ENCODE measurements at regions not wholly inside any gene's neighbourhood (a gene's known extent, or its start where the extent isn't known, plus 50 kb on each side); places are given as distances from the start of the nearest gene placed in this dataset.

DNA sequence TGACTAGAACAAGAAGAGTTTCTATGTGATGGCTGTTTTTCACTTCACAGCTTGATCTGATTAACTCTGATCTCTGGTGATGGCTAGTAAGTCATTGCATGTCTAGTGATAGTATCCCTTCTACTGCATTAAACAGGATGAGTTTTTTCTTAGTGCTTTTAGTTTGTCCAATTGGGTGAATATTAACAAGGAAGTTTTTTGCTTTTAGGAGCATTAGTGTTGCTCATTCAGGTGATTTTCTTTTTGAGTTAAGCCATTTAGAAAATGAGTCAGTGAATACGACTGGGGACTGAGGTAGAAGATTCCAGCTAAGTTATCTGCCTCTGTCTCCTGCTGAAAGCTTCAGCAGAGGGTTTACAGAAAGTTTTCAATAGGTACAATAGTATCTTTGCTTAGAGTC, 306.7 kb downstream of the PIK3C3 start:
- DNase-seq (ENCODE audit: low read depth), result no peak

GRCh38 chr18:42264497-42264896, 309.5 kb downstream of the PIK3C3 start:
- DNase-seq (ENCODE audit: low read depth), result no peak

- DNase-seq (ENCODE audit: low read depth), result no peak
These were observed 313.2 kb downstream of the PIK3C3 start for GRCh38 chr18:42268186-42268725.

- no peak for DNase-seq (ENCODE audit: low read depth)
These were observed 313.8 kb downstream of the PIK3C3 start for GRCh38 chr18:42268798-42269197.

- no peak for DNase-seq (ENCODE audit: low read depth)
These were observed 316.8 kb downstream of the PIK3C3 start for GRCh38 chr18:42271647-42272414.

DNA sequence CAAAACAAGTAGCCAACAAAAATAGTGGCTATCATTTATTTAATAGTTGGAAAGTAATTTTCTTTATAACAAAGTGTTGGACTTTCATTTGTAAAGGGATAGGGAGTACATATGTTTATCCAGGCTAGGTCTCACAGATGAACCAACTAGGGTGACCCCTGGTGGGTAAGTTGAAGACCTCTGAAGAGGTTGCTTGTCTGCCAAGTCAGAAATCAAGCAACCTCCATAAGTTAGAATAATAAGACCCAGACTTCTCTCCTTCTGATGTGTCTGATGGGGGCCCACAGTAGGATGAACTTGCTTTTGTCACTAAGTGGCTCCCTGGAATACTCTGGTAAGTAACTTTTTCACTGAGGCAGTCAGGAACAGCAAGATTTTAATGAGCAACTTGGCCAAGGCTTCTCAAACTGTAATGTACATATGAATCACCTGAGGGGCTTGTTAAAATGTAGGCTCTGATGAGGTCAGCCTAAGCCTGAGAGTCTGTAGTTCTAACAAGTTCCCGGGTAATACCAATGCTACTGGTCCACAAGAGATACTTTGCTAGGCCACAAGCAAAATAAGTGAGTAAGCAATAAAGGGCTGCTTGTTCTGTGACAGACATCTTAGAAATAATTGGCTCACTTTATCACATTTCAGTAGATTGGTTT, 319.6 kb downstream of the PIK3C3 start:
- peak; percentile 58 for DNase-seq (ENCODE audit: low read depth)

- DNase-seq (ENCODE audit: low read depth), result no peak
These were observed 320.1 kb downstream of the PIK3C3 start for GRCh38 chr18:42275138-42275535.

- DNase-seq (ENCODE audit: low read depth), result no peak
These were observed 321.1 kb downstream of the PIK3C3 start for GRCh38 chr18:42275949-42276730.

GRCh38 chr18:42281124-42281523, 326.1 kb downstream of the PIK3C3 start:
- no peak for DNase-seq (ENCODE audit: low read depth)

DNA sequence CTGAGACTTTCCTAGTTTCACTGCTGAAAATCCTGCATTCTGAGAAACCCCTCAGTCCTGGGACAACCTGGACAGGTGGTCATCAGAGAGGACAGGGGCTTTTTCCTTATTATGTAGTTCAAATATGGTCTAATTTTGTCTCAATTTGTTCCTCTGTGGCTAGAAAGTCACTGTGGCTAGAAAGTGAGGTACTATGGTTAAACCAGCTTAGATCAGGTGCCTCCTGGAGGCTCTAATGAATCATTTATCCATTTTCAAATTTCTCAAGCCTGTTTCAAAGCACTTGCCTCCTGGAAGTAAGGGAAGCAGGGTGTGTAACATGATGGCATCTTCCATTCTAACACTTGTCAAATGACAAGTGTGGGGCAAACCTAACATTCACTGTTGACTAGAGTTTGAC, 326.8 kb downstream of the PIK3C3 start:
- no peak for DNase-seq (ENCODE audit: low read depth)

DNA sequence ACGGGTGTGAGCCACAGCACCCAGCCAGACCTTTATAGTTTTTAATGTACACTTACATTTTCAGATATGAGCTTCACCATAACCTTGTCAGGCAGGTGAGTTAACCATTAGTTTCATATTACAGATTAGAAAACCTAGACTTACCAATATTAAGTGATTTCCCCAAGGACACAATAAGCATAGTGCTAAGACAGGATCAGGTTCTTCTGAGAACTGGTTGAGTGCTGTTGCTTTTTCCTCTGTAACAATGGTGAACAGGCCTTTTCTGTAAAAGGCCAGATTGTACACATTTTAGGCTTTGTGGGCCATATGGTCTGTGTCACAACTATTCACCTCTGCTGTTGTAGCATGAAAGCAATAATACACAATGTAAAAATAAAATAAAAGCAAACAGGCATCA, 332.0 kb downstream of the PIK3C3 start:
- no peak for DNase-seq (ENCODE audit: low read depth)

DNA sequence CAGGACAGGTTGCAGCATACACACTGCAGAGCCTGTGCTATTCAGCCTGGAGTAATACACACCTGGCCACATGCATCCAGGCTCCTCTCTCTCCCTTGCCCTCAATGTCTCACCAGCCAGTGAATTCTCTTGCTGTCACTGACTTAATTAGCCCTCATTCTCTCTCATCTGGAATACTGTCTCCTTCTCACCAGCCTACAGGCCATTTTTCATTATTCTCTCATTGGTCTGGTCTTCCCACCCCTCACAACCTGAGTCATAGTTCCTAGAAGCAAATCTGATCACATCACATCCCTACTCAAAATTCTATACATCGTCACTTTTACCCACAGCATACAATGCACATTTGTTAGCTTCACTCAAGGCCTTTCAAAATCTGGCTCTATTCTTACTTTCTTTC, 333.1 kb downstream of the PIK3C3 start:
- no peak for DNase-seq (ENCODE audit: low read depth)

- DNase-seq (ENCODE audit: low read depth), result no peak
These were observed 334.5 kb downstream of the PIK3C3 start for GRCh38 chr18:42289526-42289925.

GRCh38 chr18:42290318-42291307, 335.6 kb downstream of the PIK3C3 start:
- DNase-seq (ENCODE audit: low read depth), result no peak

DNA sequence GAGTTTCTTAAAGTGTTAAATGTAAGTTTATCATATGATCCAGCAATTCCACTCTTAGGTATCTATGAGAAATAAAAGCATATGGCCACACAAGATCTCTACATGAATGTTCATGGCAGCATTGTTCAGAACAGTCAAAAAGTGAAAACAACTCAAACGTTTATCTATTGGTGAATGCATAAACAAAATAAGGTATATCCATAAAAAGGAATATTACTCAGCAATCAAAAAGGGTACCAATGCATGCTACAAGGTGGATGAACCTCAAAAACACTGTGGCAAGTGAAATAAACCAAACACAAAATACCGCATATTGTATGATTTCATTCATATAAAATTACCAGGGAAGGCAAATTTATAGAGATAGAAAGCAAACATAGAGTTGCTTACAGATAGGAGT, 337.6 kb downstream of the PIK3C3 start:
- no peak for DNase-seq (ENCODE audit: low read depth)

- DNase-seq (ENCODE audit: low read depth), result no peak
These were observed 341.2 kb downstream of the PIK3C3 start for GRCh38 chr18:42296192-42296591.

- peak; percentile 1 for DNase-seq (ENCODE audit: low read depth)
These were observed 341.7 kb downstream of the PIK3C3 start for GRCh38 chr18:42296723-42297122.

GRCh38 chr18:42298759-42299675, 344.0 kb downstream of the PIK3C3 start:
- peak; percentile 80 for DNase-seq (ENCODE audit: low read depth)

DNA sequence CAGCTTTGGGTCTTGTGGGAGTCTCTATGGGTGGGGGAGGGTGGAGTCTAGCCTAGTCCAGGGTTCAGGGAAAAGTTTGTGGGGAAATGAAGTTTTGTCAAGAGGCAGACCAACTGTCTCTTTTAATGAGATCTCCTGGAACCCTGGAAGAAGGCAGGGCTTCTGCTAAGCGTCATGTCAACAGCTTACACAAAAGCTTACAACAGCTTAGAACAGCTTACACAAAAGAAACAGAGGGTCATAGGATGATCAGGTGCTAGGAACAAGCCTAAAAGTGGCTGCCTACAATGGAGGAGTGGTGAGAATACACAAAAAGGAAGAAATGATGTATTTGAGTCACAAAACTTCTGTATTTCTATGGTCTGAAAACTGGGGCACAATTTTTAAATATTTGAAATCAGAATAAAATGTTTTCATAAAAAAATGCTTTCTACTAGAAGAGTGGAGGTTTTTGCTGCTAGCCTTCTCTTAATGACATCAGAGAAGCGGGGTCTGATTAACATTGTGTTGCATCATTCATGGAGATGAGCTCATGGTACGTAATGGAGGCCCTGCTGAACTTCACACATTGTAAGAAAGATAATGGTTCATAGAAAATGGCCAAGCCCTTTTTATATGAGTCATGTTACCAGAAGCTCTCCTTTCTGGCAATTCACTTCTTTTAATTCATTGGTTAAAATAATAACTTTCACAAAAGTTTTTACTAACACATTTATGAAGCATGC, 351.0 kb downstream of the PIK3C3 start:
- DNase-seq (ENCODE audit: low read depth), result no peak
